SK-N-SH treated with all-trans-retinoic acid at 6 μM for 48 hours (cell line): ENCODE measurements at regions not wholly inside any gene's neighbourhood (a gene's known extent, or its start where the extent isn't known, plus 50 kb on each side); places are given as distances from the start of the nearest gene placed in this dataset.

Experiments used
- BACH2 ChIP-seq: fragments of 250-450 bp; sonication (Bioruptor Pico); IDR thresholded peaks from 2 replicates; pipeline ENCODE4 v1.9.0; 2021; ENCODE audit warnings: mild to moderate bottlenecking, borderline replicate concordance
- ESRRG ChIP-seq: fragments of 250-450 bp; sonication (Bioruptor Pico); IDR thresholded peaks from 2 replicates; pipeline ENCODE4 v1.6.1; 2021; ENCODE audit warnings: mild to moderate bottlenecking
- GLIS3 ChIP-seq: fragments of 250-450 bp; sonication (Bioruptor Pico); IDR thresholded peaks from 2 replicates; pipeline ENCODE4 v1.5.0; 2020; ENCODE audit warnings: mild to moderate bottlenecking, moderate library complexity
- OSR1 ChIP-seq: fragments of 250-450 bp; sonication (Bioruptor Pico); IDR thresholded peaks from 2 replicates; pipeline ENCODE4 v1.8.0; 2022; ENCODE audit warnings: moderate library complexity, mild to moderate bottlenecking, inconsistent platforms
- SNAI2 ChIP-seq: fragments of 250-450 bp; sonication (Bioruptor Pico); IDR thresholded peaks from 2 replicates; pipeline ENCODE4 v1.5.0; 2020; ENCODE audit warnings: mild to moderate bottlenecking, moderate library complexity
- ZFP3 ChIP-seq: fragments of 250-450 bp; sonication (Bioruptor Pico); IDR thresholded peaks from 2 replicates; pipeline ENCODE4 v1.5.0; 2020; ENCODE audit warnings: mild to moderate bottlenecking, moderate library complexity
- ZFP30 ChIP-seq: fragments of 450-650 bp; formaldehyde crosslinking; IDR thresholded peaks from 2 replicates; pipeline ENCODE4 v1.5.0; 2022; ENCODE audit warnings: mild to moderate bottlenecking, moderate library complexity
- TF ChIP-seq, protein P1 (sequence below): fragments of 250-450 bp; sonication (Bioruptor Pico); IDR thresholded peaks from 2 replicates; pipeline ENCODE4 v1.8.0; 2020; ENCODE audit warnings: mild to moderate bottlenecking, moderate library complexity, borderline replicate concordance
- TF ChIP-seq, protein P2 (sequence below): fragments of 250-450 bp; sonication (Bioruptor Pico); IDR thresholded peaks from 2 replicates; pipeline ENCODE4 v1.5.1; 2021; ENCODE audit warnings: mild to moderate bottlenecking, moderate library complexity
- TF ChIP-seq, protein P3 (sequence below): fragments of 250-450 bp; sonication (Bioruptor Pico); IDR thresholded peaks from 2 replicates; pipeline ENCODE4 v1.5.1; 2020; ENCODE audit warnings: low read depth, mild to moderate bottlenecking, moderate library complexity

DNA sequence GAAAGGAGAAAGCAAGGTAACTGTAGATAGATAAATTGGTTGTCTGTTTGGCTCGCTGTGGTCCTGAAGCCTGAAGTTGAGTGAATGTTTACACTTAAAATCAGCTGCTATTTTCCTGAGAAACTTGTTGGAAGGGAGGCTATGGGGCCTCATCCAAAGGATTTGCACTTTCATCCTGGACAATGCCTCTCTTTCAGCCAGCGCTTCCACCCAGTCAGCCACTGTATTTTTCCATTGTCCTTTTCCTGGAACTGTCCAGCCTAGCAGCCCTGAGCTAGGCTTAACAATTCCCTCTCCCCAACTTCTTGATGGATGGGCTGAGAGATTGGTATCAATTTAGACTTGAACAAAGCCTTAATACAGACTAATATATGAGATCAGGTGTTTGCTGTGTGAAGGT, 429.2 kb downstream of the DMAC1 start:
- TF ChIP-seq, protein P1, sequence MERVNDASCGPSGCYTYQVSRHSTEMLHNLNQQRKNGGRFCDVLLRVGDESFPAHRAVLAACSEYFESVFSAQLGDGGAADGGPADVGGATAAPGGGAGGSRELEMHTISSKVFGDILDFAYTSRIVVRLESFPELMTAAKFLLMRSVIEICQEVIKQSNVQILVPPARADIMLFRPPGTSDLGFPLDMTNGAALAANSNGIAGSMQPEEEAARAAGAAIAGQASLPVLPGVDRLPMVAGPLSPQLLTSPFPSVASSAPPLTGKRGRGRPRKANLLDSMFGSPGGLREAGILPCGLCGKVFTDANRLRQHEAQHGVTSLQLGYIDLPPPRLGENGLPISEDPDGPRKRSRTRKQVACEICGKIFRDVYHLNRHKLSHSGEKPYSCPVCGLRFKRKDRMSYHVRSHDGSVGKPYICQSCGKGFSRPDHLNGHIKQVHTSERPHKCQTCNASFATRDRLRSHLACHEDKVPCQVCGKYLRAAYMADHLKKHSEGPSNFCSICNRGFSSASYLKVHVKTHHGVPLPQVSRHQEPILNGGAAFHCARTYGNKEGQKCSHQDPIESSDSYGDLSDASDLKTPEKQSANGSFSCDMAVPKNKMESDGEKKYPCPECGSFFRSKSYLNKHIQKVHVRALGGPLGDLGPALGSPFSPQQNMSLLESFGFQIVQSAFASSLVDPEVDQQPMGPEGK (CRISPR knock-in tag): no peak
- TF ChIP-seq GLIS3 (CRISPR knock-in tag) (no peak), ZFP3 (CRISPR knock-in tag) (no peak), ESRRG (CRISPR knock-in tag) (no peak), SNAI2 (CRISPR knock-in tag) (no peak), ZFP30 (CRISPR knock-in tag) (no peak), BACH2 (no peak), OSR1 (CRISPR knock-in tag) (no peak)
- TF ChIP-seq, protein P2, sequence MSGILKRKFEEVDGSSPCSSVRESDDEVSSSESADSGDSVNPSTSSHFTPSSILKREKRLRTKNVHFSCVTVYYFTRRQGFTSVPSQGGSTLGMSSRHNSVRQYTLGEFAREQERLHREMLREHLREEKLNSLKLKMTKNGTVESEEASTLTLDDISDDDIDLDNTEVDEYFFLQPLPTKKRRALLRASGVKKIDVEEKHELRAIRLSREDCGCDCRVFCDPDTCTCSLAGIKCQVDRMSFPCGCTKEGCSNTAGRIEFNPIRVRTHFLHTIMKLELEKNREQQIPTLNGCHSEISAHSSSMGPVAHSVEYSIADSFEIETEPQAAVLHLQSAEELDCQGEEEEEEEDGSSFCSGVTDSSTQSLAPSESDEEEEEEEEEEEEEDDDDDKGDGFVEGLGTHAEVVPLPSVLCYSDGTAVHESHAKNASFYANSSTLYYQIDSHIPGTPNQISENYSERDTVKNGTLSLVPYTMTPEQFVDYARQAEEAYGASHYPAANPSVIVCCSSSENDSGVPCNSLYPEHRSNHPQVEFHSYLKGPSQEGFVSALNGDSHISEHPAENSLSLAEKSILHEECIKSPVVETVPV (CRISPR knock-in tag): no peak
- TF ChIP-seq, protein P3, sequence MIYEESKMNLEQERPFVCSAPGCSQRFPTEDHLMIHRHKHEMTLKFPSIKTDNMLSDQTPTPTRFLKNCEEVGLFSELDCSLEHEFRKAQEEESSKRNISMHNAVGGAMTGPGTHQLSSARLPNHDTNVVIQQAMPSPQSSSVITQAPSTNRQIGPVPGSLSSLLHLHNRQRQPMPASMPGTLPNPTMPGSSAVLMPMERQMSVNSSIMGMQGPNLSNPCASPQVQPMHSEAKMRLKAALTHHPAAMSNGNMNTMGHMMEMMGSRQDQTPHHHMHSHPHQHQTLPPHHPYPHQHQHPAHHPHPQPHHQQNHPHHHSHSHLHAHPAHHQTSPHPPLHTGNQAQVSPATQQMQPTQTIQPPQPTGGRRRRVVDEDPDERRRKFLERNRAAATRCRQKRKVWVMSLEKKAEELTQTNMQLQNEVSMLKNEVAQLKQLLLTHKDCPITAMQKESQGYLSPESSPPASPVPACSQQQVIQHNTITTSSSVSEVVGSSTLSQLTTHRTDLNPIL (CRISPR knock-in tag): no peak
